GM21528 (cell line): ENCODE measurements at regions not wholly inside any gene's neighbourhood (a gene's known extent, or its start where the extent isn't known, plus 50 kb on each side); places are given as distances from the start of the nearest gene placed in this dataset.
"Not testable (repeated sequence)": the region's sequence is repeated elsewhere in the genome, so short reads cannot be mapped to it uniquely, and the experiment has no call there.

Experiments used
- ATAC-seq: cut with Tn5 transposase; IDR thresholded peaks from one replicate; pipeline ENCODE4 v1.9.1; 2021; ENCODE audit warnings: mild to moderate bottlenecking, moderate library complexity; ENCODE audit not compliant: unreplicated experiment, low FRiP score

DNA sequence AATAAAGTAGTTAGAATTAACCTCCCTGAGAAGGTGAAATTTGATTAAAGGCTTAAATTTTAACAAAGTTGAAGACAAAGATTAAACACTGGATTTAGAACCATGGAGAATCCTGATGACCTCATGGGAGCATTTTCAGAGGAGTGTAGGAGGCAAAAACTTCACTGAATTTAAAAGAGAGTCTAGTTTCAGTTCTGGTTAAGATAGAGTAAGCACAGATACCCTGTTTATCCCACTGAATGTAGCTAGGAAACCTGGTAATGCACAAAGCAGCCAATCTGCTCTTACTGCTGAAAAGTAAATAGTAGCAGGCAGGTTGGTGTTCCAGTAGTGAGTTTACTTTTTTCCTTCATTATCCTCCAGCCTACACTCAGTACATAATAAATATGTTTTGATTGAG lies 654.9 kb upstream of the SYT4 start:
- no peak for ATAC-seq

DNA sequence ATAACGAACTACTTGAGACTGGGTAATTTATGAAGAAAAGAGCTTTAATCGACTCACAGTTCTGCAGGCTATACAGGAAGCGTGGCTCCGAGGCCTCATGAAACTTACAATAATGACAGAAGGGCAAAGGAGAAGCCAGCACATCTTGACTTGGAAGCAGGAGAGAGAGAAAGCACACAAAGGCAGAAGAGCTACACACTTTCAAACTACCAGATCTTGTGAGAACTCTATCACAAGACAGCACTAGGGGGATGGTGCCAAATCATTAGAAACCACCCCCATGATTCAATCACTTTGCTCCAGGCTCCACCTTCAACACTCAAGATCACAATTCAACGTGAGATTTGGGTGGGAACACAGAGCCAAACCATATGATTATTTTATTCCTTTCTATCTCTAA lies 655.9 kb upstream of the SYT4 start:
- no peak for ATAC-seq

DNA sequence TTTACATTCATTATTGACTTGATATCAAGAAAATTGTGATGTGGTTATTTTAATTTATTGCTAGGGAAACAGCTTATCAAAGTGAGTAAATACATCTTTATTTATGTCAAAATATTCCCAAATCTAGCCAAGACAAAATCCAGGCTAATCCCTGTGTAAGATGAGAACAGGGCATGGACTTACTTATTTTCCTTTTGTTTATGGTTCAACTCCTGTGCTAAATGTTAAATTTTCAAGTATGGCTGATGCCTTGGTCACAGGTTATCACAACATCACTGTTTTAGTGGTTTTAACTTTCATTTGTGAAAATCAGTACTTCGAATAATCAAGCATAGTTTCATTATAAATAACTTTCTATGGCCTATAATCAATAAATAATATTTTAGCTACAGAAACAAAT lies 657.0 kb upstream of the SYT4 start:
- ATAC-seq, result no peak

DNA sequence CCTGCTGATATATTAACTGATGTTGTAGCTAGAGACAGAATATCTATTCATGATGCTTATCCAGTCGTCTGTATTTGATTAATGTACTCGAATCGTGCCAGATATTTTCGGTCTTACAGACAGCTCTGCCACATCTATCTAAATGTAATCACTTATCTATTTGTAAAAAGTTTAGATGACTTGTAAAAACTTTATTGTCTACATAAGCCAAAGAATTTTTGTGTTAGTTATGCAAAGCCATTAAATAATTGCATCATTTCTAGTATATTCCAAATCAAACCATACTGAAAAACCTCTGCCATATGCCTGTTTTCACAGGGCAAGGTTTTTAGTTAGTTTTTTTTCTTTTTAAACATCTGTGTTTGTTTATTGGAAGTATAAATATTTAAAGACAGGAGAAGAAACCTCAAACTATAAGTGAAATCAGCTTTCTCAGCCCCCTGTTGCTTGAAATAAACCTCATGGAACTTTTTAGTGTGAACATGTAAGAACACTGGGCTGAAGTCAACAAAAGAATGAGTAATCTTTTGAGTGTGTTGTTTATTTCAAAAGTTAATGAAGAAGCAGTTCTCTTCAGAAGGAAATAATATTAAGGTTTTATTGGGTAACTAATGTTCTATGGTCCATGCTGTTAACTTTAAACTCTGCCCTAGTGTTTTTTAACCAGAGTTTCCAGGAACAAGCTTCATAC lies 657.6 kb upstream of the SYT4 start:
- no peak for ATAC-seq

DNA sequence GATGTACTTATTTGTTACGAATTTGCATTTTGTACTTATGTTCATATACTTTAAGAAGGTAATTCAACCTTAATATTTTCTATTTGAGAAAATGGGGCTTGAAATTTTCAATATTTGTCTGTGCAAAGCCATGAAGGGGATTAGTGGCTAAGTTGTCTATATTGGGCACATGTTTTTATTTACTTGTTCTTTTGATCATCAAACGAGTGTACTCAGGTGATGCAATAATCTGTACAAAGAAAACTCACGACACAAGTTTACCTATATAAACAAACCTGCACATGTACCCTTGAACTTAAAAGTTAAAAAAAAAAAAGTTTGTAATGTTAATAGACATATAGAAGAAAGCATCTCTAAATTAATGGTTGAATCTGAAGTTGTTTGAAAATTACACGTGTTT lies 658.9 kb upstream of the SYT4 start:
- no peak for ATAC-seq

DNA sequence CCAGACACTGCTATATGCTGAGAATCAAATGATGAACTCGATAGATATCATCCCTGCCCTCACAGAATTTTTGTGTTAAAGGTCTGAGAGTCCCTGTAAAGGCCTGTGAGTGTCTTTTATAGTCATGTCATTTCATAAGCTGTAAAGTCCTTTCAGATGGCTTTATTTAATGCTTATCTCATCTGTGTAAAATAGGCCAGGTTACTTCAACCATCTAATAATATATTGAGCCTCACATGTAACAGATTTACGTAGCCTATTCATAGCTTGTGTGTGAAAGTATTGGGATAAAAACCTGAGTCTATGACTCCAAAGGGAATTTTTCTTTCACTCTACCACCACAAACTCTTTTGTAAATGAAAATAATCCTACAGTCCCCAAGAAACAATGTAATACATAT lies 672.0 kb upstream of the SYT4 start:
- no peak for ATAC-seq

DNA sequence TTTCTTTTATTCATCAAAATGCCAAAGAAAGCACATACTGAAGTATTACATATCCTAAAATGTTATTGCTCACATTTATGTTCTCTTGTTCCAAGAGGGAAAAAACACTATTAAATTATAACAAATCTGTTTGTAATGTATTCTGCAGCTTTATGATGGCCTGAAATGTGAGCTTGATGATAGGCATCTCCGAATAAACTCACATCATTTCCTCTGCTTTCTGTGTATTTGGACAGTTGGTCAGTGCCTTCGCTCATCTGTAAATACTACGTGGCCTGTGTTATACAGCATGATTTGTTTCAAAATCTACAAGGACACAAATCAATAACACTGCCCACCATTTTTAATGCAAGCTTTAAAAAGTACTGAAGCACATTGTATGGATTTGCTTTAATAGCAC lies 672.8 kb upstream of the SYT4 start:
- ATAC-seq, result no peak

DNA sequence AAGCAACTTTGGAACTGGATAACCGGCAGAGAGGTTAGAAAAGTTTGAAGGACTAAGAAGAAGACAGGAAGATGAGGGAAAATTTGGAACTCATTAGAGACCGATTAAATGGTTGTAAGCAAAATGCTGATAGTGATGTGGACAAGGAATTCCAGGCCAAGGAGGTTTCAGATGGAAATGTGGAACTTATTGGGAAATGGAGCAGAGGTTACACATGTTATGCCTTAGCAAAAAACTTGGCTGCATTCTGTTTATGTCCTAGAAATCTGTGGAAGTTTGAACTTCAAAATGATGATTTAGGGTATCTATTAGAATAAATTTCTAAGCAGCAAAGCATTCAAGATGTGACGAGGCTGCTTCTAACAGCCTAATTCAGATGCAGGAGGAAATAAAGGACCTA lies 675.1 kb upstream of the SYT4 start:
- ATAC-seq, result no peak

DNA sequence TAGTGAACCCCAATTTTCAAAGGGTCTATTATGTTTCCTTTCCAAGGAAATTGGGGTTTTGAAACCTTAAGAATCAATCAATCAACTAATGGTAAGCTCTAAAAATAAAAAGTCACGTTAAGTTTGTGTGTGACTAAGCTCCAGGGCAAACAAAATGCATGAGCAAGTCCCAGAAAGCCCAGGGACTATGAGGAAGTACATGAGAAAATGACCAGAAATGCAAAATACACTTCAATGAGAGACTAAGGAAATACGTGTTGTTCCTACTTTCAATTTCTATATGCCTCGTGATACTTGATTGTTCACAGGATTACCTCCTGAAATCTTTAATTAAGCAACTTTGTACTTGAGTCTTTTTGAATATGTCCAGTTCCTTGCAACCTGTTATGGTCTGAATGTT lies 684.4 kb upstream of the SYT4 start:
- no peak for ATAC-seq

DNA sequence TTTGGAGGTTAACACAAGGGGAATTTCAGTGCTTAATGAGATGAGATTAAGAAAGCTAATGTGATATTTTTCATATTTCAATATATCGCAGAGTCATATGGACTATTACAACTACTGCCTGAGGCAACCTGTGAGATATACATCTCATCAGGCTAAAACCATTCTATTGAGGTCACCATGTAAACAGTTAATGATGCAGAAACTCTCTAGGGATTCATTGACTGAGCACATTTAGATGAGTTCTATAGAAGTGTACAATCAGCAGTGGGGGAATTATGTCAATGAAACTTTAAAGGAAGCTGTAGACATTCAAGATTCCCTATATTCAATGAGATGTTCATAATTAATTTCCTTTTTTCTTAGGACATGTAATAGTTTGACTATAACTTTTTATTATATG lies 687.4 kb upstream of the SYT4 start:
- no peak for ATAC-seq

DNA sequence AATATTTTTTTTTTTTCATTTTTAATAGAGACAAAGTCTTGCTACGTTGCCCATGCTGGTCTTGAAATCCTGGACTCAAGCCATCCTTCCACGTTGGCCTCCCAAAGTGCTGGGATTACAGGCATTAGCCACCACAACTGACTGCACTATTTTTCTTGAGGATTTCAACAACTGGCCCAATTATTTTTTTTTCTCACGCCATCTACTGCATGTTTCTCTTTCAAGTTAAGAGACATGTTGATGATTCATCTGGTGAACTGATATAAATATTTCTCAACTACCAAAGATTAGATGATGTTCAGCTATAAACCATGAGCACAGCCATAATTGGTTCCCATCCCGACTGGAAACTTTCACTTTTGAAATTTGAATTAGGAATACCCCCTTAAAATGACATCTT lies 688.4 kb upstream of the SYT4 start:
- ATAC-seq, result no peak

DNA sequence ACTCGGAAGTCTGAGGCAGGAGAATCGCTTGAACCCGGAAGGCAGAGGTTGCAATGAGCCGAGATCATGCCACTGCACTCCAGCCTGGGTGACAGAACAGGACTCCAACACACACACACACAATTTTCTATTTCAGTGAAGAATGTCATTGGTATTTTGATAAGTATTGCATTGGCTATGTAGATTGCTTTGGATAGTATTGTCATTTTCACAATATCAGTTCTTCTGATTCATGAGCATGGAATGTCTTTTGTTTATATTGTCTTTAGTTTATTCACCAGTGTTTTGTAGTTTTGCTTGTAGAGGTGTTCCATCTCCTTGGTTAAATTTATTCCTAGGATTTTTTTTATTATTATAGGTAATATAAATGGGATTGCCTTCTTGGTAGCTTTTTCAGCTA lies 693.4 kb upstream of the SYT4 start:
- ATAC-seq, result no peak

DNA sequence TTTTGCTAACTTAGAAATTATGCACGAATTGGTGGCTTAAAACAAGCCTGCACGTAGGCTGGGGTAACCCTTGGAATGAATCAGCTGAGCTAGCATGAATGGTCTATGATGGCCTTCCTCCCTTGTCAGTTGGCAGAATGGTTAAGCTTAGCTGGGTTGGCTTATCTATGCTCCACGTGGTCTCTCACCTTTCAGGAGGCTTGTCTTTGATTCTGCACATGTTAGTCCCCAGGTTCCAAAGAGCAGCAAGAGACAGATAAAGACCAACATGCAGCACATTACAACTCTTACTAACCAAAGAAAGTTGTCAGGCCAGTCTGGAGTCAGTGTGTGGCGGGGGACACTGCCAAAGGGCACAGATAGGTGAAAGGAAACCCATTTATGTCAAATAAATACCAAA lies 700.9 kb upstream of the SYT4 start:
- no peak for ATAC-seq

DNA sequence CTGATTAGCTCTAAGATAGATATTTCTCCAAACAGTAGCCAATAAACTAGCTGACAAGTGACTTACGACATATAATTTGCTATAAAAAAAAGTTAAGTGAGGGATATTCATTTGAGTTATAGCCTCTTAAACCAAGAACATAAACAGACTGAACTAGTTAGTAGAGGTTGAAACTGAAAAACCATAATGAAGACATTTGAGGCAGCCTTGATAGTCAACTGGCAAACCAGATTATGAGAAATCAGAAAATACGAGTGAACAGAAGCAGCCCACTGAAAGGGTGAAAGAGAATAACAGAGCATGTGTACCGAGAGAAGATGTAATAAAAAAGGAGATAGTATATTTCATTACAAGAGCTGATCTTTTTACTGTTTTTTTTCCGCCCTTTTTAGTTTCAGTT lies 698.1 kb upstream of the SETBP1 start:
- no peak for ATAC-seq

DNA sequence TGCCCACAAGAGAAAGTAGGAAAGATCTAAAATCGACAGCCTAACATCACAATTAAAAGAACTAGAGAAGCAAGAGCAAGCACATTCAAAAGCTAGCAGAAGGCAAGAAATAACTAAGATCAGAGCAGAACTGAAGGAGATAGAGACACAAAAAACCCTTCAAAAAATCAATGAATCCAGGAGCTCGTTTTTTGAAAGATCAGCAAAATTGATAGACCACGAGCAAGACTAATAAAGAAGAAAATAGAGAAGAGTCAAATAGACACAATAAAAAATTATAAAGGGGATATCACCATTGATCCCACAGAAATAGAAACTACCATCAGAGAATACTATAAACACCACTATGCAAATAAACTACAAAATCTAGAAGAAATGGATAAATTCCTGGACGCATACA lies 693.6 kb upstream of the SETBP1 start:
- ATAC-seq, result not testable (repeated sequence)

DNA sequence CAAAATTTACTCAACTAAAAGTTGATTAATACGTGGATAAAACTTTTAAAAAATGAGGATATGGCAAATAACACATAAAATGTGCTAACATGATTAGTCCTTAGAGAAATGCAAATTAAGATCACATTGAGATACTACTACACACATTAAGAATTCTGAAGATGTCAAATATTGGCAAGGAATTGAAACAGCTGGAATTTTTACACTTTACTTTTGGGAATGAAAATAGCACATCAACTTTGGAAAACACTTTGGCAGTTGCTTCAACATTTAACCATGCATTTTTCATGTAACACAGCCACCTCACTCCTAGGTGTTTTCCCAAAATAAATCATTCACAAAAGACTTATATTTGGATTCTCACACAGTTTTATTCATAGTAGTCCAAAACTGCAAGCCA lies 687.9 kb upstream of the SETBP1 start:
- no peak for ATAC-seq

DNA sequence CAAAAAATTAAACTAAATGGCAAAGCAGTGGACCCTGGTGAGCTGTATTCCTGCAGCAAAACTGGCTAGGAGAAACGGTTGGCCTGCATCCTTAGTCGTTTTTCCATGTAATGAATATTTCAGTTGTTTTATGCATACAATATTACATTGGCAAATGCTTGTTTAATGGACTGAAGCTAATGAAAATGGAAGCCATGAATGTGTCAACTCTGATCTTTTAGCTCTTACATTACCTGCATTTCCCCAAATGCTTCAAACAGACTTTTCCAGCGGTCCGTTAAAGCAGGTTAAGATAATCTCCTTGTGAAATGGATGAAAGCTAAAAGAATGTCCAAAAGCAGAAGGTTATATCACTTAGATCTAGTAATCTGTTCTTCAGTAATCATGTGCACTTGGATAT lies 686.3 kb upstream of the SETBP1 start:
- no peak for ATAC-seq

DNA sequence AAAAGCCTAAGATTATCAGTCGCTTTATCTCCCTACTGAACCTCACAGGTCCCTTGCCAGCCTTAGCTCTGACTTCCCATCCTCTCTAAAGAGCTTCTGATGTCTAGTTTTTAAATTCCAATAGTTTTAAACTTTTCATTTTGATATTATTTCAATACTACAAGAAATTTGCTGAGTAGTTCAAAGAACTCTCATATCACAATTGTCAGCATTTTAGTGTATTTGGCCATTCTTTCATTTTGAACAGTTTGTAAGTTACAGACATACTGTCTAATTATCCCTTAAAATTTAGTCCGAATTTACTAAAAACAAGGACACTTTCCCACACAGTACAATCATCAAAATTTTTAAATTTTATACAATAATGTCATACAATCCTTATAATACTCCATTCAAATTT lies 666.8 kb upstream of the SETBP1 start:
- no peak for ATAC-seq

DNA sequence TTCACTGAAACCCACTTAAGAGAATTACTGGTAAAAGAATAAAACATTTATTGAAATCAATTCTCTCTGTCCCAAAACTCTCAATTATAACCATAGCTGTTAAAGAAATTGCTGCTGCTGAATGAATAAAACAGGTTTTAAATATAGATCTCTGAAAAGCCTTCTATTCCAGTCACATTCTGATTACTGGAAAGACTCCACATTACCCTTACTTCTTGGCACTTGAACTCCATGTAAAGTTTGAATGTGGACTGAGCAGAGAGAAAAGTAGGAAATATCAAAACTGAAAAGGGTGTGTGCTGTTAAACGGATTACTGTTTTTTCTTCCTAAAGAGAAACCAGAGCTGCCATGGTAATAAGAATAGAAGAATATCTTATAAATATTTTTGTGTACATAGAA lies 655.3 kb upstream of the SETBP1 start:
- ATAC-seq, result no peak

DNA sequence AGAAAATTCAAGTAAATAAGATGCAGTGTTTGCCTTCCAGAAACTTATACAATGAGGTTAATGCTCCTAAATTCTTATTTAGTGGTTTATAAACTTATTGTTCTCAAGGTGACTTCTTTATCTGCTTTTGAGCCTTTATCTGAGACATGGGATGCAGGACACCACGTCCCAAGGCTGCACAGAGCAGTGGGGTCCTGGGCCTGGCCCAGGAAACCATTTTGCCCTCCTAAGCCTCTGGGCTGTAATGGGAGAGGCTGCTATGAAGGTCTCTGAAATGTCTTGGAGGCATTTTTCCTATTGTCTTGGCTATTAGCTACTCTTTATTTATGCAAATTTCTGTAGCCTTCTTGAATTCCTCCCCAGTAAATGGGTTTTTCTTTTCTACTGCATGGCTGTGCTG lies 652.6 kb upstream of the SETBP1 start:
- ATAC-seq, result no peak

DNA sequence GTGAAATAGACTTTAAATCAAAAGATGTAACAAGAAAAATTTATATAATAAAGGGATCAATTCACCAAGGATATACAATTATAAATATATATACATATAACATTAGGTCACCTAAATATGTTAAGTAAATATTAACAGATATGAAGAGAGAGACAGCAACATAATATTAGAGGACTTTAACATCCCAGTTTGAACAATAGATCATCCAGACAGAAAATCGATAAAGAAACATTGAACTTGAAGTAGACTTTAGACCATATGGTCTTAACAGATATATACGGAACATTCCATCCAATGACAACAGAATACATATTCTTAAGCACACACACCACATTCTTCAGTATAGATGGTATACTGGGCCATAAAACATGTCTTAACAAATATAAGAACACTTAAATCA lies 649.6 kb upstream of the SETBP1 start:
- ATAC-seq, result no peak

DNA sequence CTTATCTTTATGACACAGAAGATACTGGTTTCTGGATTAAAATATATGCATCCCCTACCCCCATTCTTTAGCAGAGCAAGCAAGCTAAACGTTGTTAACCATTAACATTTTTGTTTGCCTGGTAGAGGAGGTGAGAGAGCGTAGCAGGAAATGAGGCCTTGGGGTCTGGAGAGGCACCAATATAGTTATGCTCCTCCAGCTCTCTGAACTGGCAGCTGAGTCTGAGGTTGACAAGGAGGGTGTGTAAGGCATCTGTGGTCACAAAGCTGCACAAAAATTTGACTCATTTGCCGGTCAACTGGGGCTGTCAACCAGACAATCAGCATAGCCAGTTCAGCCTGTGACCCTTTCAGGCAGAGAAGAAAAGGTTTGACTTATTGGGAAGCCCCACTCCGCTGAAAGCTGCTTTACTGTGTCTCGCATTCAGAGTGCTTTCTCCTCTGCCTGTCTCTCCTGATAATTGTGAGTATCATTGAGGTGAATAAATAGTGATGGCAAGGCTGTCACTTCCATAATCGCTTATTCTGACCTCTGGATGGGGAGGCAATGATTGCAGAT lies 647.5 kb upstream of the SETBP1 start:
- no peak for ATAC-seq

DNA sequence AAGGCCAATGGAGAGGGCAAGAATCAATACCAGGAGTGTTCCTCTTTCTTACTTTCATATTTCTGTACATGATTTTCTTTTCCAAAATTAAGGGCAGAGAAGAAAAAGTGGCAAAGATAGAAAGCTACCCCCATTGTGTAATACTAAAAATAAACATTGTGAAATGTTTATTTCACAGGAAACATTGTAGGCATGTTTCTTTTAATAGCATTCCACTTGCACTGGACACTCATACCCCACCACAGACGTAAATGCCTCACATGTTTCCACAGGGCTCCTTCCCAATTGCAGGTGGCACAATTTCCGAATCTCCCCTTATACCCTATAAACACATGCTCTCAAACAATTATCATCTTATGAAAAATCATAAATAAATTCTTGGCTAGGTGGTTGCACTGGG lies 645.1 kb upstream of the SETBP1 start:
- ATAC-seq, result no peak
